Mammary epithelial cell (primary cell): ENCODE measurements at regions not wholly inside any gene's neighbourhood (a gene's known extent, or its start where the extent isn't known, plus 50 kb on each side); places are given as distances from the start of the nearest gene placed in this dataset.

ENCODE experiments used
- EZH2 ChIP-seq: IDR thresholded peaks from 2 replicates; pipeline ENCODE4 v1.6.1; 2012; ENCODE audit warnings: low read length, inconsistent platforms, borderline replicate concordance
- TF ChIP-seq, protein P1 (sequence below), 2 donors: IDR thresholded peaks in 1 of 2; conservative IDR thresholded peaks in 1 of 2; 2 replicates each; pipeline ENCODE4 v1.5.1; 2011 to 2012; ENCODE audit warnings: inconsistent platforms in 2 of 2, low read length in 2 of 2, mild to moderate bottlenecking in 2 of 2, control low read depth in 1 of 2, low read depth in 1 of 2; ENCODE audit not compliant: insufficient read depth in 1 of 2; ENCODE audit errors: extremely low read depth in 1 of 2

DNA sequence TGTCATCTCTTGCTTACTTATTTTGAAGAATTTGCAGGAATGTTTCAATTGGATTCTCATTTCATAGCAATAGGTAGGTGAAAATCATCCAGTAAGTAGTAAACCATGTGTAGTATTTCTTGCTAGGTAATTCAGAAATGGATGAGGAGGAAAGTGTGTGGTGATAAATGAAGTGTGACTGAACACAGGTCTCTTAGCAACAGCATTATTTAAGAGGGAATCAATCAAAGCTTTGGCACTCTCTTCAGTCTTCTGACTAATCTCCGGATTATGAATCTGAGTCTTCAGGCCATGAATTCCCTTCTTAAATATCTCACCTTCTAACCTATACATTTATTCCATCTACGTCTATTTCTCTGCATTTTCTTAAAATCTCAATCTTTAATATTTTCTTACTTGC, 55.8 kb upstream of the ARHGAP24 start:
- TF ChIP-seq EZH2: no peak
- TF ChIP-seq, protein P1, sequence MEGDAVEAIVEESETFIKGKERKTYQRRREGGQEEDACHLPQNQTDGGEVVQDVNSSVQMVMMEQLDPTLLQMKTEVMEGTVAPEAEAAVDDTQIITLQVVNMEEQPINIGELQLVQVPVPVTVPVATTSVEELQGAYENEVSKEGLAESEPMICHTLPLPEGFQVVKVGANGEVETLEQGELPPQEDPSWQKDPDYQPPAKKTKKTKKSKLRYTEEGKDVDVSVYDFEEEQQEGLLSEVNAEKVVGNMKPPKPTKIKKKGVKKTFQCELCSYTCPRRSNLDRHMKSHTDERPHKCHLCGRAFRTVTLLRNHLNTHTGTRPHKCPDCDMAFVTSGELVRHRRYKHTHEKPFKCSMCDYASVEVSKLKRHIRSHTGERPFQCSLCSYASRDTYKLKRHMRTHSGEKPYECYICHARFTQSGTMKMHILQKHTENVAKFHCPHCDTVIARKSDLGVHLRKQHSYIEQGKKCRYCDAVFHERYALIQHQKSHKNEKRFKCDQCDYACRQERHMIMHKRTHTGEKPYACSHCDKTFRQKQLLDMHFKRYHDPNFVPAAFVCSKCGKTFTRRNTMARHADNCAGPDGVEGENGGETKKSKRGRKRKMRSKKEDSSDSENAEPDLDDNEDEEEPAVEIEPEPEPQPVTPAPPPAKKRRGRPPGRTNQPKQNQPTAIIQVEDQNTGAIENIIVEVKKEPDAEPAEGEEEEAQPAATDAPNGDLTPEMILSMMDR (conservative IDR thresholded peaks at IDR 0.05 in 1 of 2, IDR thresholded peaks at IDR 0.05 in 1 of 2; ENCODE audit: extremely low read depth in 1 of 2, insufficient read depth in 1 of 2, low read depth in 1 of 2, low read length in 2 of 2): no peak
